ENCODE measurements at regions not wholly inside any gene's neighbourhood (a gene's known extent, or its start where the extent isn't known, plus 50 kb on each side); places are given as distances from the start of the nearest gene placed in this dataset.

- no peak for FAIRE-seq
- Histone ChIP-seq H3K9ac (ENCODE audit: control insufficient read depth, insufficient read depth, low read length) (no peak overlapping the region), H3K4me2 (ENCODE audit: control insufficient read depth, insufficient read depth) (no peak overlapping the region), H3K79me2 (ENCODE audit: control insufficient read depth, insufficient read depth, low read length) (no peaks in the 10 kb centered on the region), H3K27ac (ENCODE audit: control insufficient read depth, insufficient read depth) (no peak overlapping the region), H4K20me1 (ENCODE audit: control insufficient read depth, insufficient read depth) (no peaks in the 10 kb centered on the region), H3K27me3 (replicated peaks in 1 of 2; ENCODE audit: control insufficient read depth in 2 of 2, insufficient read depth in 2 of 2, low read length in 1 of 2) (no peaks in the 10 kb centered on the region), H3K4me3 (no peak overlapping the region), H2AFZ (ENCODE audit: control insufficient read depth, low read depth, low read length) (no peak overlapping the region), H3K9me3 (replicated peaks; ENCODE audit: control insufficient read depth, insufficient read depth, low read length) (no peaks in the 10 kb centered on the region; the same call in 2 of the 3 replicates), H3K36me3 (ENCODE audit: control insufficient read depth in 2 of 2, insufficient read depth in 2 of 2, low read length in 1 of 2) (no peaks in the 10 kb centered on the region), H3K4me1 (ENCODE audit: control insufficient read depth, insufficient read depth, low read length) (no peaks in the 10 kb centered on the region)
- ChIA-PET CTCF (interaction anchor here (0.6 to 1.2 kb wide), 2 partner anchors 9 to 1269 kb away, joined by 3 read pairs; no protein-coding TSS in a partner anchor), POLR2A (no interaction called here), SMC1A (ENCODE audit: uncharacterized antibody, unreplicated experiment) (interaction anchor here (1.4 kb wide), 1 partner anchor 192 kb away, joined by 3 read pairs; no protein-coding TSS in a partner anchor), RAD21 (ENCODE audit: unreplicated experiment) (no interaction called here)
- in situ Hi-C loops (cut with MboI) (no loop called here), intact Hi-C loops (cut with micrococcal nuclease; ENCODE audit: unreplicated experiment) (no loop called here)
- DNase-seq (ENCODE audit: low read depth, low spot score) = no peak
- ATAC-seq = no peak
- no peak for TF ChIP-seq ZBTB40 (IDR thresholded peaks at IDR 0.05; ENCODE audit: borderline replicate concordance)
- TF ChIP-seq MTA3 (IDR thresholded peaks at IDR 0.05; ENCODE audit: borderline replicate concordance, low read length) = no peak
- no peak for TF ChIP-seq ZNF384 (IDR thresholded peaks at IDR 0.05; ENCODE audit: borderline replicate concordance, low read depth, low read length)
- no peak for TF ChIP-seq USF2 (IDR thresholded peaks at IDR 0.05; ENCODE audit: borderline replicate concordance, low read depth, low read length)
- BruUV-seq (replicated peaks) = no TSS peak
- 37% methylated on average over 1 of the region's 1 CpG for WGBS (ENCODE audit: insufficient coverage, insufficient replicate concordance, low lambda C conversion rate, missing lambda C conversion rate)
These were observed 57.1 kb upstream of the ATG10 start for GRCh38 chr5:81914696-81915095.

All from GM12878 (cell line).